Duodenal mucosa (tissue), 2 donors: ENCODE measurements at regions not wholly inside any gene's neighbourhood (a gene's known extent, or its start where the extent isn't known, plus 50 kb on each side); places are given as distances from the start of the nearest gene placed in this dataset.

ENCODE experiments used
- H3K27ac ChIP-seq: one replicate; pipeline ENCODE4 v1.7.0; 2013; ENCODE audit warnings: low read depth, low read length
- H3K27me3 ChIP-seq, 2 donors: one replicate each; pipeline ENCODE4 v1.7.0; 2013; ENCODE audit warnings: low read length in 2 of 2, control low read depth in 1 of 2; ENCODE audit not compliant: insufficient read depth in 2 of 2, control insufficient read depth in 1 of 2
- H3K36me3 ChIP-seq, 2 donors: one replicate each; pipeline ENCODE4 v1.7.0; 2013; ENCODE audit warnings: low read length in 2 of 2, control low read depth in 1 of 2; ENCODE audit not compliant: insufficient read depth in 2 of 2, control insufficient read depth in 1 of 2
- H3K4me1 ChIP-seq, 2 donors: one replicate each; pipeline ENCODE4 v1.7.0; 2013; ENCODE audit warnings: low read length in 2 of 2, control low read depth in 1 of 2; ENCODE audit not compliant: insufficient read depth in 2 of 2, control insufficient read depth in 1 of 2
- H3K4me3 ChIP-seq, 2 donors: one replicate each; pipeline ENCODE4 v1.7.0; 2013; ENCODE audit warnings: low read length in 2 of 2, low read depth in 1 of 2
- H3K9ac ChIP-seq, 2 donors: one replicate each; pipeline ENCODE4 v1.7.0; 2013; ENCODE audit warnings: low read length in 2 of 2, low read depth in 1 of 2
- H3K9me3 ChIP-seq, 2 donors: one replicate each; pipeline ENCODE4 v1.7.0; 2013; ENCODE audit warnings: low read length in 2 of 2, control low read depth in 1 of 2; ENCODE audit not compliant: control insufficient read depth in 1 of 2

GRCh38 chr2:234245945-234246344, 195.4 kb downstream of the SPP2 start:
- no peak overlapping the region for H3K9ac ChIP-seq
- H3K27ac ChIP-seq = no peak overlapping the region
- no peaks in the 10 kb centered on the region for H3K4me1 ChIP-seq
- no peaks in the 10 kb centered on the region for H3K27me3 ChIP-seq
- H3K9me3 ChIP-seq = no peaks in the 10 kb centered on the region
- no peak overlapping the region for H3K4me3 ChIP-seq
- H3K36me3 ChIP-seq = no peaks in the 10 kb centered on the region

GRCh38 chr2:234243871-234244565, 193.5 kb downstream of the SPP2 start:
- H3K9ac ChIP-seq = no peak overlapping the region
- no peak overlapping the region for H3K27ac ChIP-seq
- no peak overlapping the region for H3K4me3 ChIP-seq
- H3K27me3 ChIP-seq = no peaks in the 10 kb centered on the region
- no peaks in the 10 kb centered on the region for H3K36me3 ChIP-seq
- H3K9me3 ChIP-seq = no peaks in the 10 kb centered on the region
- H3K4me1 ChIP-seq = no peaks in the 10 kb centered on the region

GRCh38 chr2:234242459-234242836, 191.9 kb downstream of the SPP2 start:
- Histone ChIP-seq H3K9me3 (no peaks in the 10 kb centered on the region), H3K4me1 (no peaks in the 10 kb centered on the region), H3K27ac (no peak overlapping the region), H3K9ac (no peak overlapping the region), H3K27me3 (no peaks in the 10 kb centered on the region), H3K4me3 (no peak overlapping the region), H3K36me3 (no peaks in the 10 kb centered on the region)

GRCh38 chr2:234241656-234242458, 191.4 kb downstream of the SPP2 start:
- Histone ChIP-seq H3K4me1 (no peaks in the 10 kb centered on the region), H3K4me3 (no peak overlapping the region), H3K9me3 (no peaks in the 10 kb centered on the region), H3K27me3 (no peaks in the 10 kb centered on the region), H3K27ac (no peak overlapping the region), H3K36me3 (no peaks in the 10 kb centered on the region), H3K9ac (no peak overlapping the region)

GRCh38 chr2:234240917-234241316, 190.4 kb downstream of the SPP2 start:
- Histone ChIP-seq H3K27me3 (no peaks in the 10 kb centered on the region), H3K9ac (no peak overlapping the region), H3K36me3 (no peaks in the 10 kb centered on the region), H3K4me1 (no peaks in the 10 kb centered on the region), H3K27ac (no peak overlapping the region), H3K9me3 (no peaks in the 10 kb centered on the region), H3K4me3 (no peak overlapping the region)

GRCh38 chr2:234235191-234235590, 184.7 kb downstream of the SPP2 start:
- Histone ChIP-seq H3K36me3 (no peaks in the 10 kb centered on the region), H3K27ac (no peak overlapping the region), H3K27me3 (peaks cover 0 to 4% of the 10 kb centered on the region in 2 donors), H3K9ac (no peak overlapping the region), H3K9me3 (no peaks in the 10 kb centered on the region), H3K4me3 (no peak overlapping the region), H3K4me1 (no peaks in the 10 kb centered on the region)

GRCh38 chr2:234231460-234231859, 181.0 kb downstream of the SPP2 start:
- H3K9me3 ChIP-seq = no peaks in the 10 kb centered on the region
- H3K4me1 ChIP-seq = no peaks in the 10 kb centered on the region
- H3K27me3 ChIP-seq = peaks cover 0 to 4% of the 10 kb centered on the region in 2 donors
- no peaks in the 10 kb centered on the region for H3K36me3 ChIP-seq
- no peak overlapping the region for H3K4me3 ChIP-seq
- no peak overlapping the region for H3K9ac ChIP-seq
- H3K27ac ChIP-seq = no peak overlapping the region

- H3K27me3 ChIP-seq = no peaks in the 10 kb centered on the region
- H3K9ac ChIP-seq = no peak overlapping the region
- H3K4me1 ChIP-seq = no peaks in the 10 kb centered on the region
- H3K4me3 ChIP-seq = no peak overlapping the region
- H3K9me3 ChIP-seq = no peaks in the 10 kb centered on the region
- no peak overlapping the region for H3K27ac ChIP-seq
- no peaks in the 10 kb centered on the region for H3K36me3 ChIP-seq
These were observed 168.5 kb downstream of the SPP2 start for GRCh38 chr2:234219046-234219310.

- Histone ChIP-seq H3K27ac (no peak overlapping the region), H3K36me3 (no peaks in the 10 kb centered on the region), H3K4me1 (no peaks in the 10 kb centered on the region), H3K27me3 (no peaks in the 10 kb centered on the region), H3K9ac (no peak overlapping the region), H3K9me3 (no peaks in the 10 kb centered on the region), H3K4me3 (no peak overlapping the region)
These were observed 168.0 kb downstream of the SPP2 start for GRCh38 chr2:234218266-234219045.

- no peaks in the 10 kb centered on the region for H3K27me3 ChIP-seq
- H3K4me3 ChIP-seq = no peak overlapping the region
- H3K36me3 ChIP-seq = no peaks in the 10 kb centered on the region
- H3K27ac ChIP-seq = no peak overlapping the region
- no peak overlapping the region for H3K9ac ChIP-seq
- H3K4me1 ChIP-seq = peaks cover 7 to 10% of the 10 kb centered on the region in 2 donors
- no peaks in the 10 kb centered on the region for H3K9me3 ChIP-seq
These were observed 162.0 kb downstream of the SPP2 start for GRCh38 chr2:234212534-234212933.
